Endothelial cell of umbilical vein (primary cell): ENCODE measurements at regions not wholly inside any gene's neighbourhood (a gene's known extent, or its start where the extent isn't known, plus 50 kb on each side); places are given as distances from the start of the nearest gene placed in this dataset.

Experiments
- BruUV-seq: library from RNA; stranded (reverse); fragments of 400-500 nt; replicated peaks from 2 replicates; lab custom pipeline; 2021; lab: Mats Ljungman, UMichigan
- CTCF ChIA-PET: fragments of 300-600, 350-600 bp; sonication (Branson Sonifier 250); formaldehyde crosslinking; loops from one replicate; lab custom pipeline; 2021; ENCODE audit warnings: antibody characterized with exemption, inconsistent platforms; lab: Charles Lee
- POLR2A ChIA-PET: fragments of 300-600, 350-600 bp; sonication (Branson Sonifier 250); formaldehyde crosslinking; loops from one replicate; lab custom pipeline; 2021; ENCODE audit warnings: antibody characterized with exemption, inconsistent platforms; lab: Charles Lee
- DNase-seq: peaks from one replicate; pipeline ENCODE4 v3.0.0-alpha.2; 2011; ENCODE audit warnings: low read depth, low spot score
- FAIRE-seq: peaks from 2 replicates; lab custom pipeline; 2011; peaks lifted over from hg19 to GRCh38; lab: Jason Lieb, UNC
- H2AFZ ChIP-seq: 2 replicates; pipeline ENCODE4 v1.6.0; 2012; ENCODE audit warnings: low read depth, low read length, control low read depth, inconsistent platforms
- H3K27ac ChIP-seq: 2 replicates; pipeline ENCODE4 v1.5.1; 2011; ENCODE audit warnings: low read depth, mild to moderate bottlenecking, control low read depth, low read length, moderate library complexity; ENCODE audit not compliant: insufficient read depth
- H3K27me3 ChIP-seq, 2 experiments: 2 replicates each; pipeline versions ENCODE4 v1.6.0 to v1.6.1; 2011; ENCODE audit warnings: low read length in 2 of 2, mixed read lengths in 1 of 2; ENCODE audit not compliant: control insufficient read depth in 2 of 2, insufficient read depth in 2 of 2
- H3K36me3 ChIP-seq, 2 experiments: 2 replicates in 1 of 2; 3 replicates in 1 of 2; pipeline ENCODE4 v1.5.1; 2011; ENCODE audit warnings: low read length in 2 of 2, mild to moderate bottlenecking in 1 of 2, moderate library complexity in 1 of 2; ENCODE audit not compliant: control insufficient read depth in 2 of 2, insufficient read depth in 2 of 2; ENCODE audit errors: extremely low read depth in 1 of 2
- H3K4me1 ChIP-seq: 3 replicates; pipeline ENCODE4 v1.5.1; 2011; ENCODE audit warnings: mild to moderate bottlenecking, low read length; ENCODE audit not compliant: control insufficient read depth, insufficient read depth; ENCODE audit errors: extremely low read depth
- H3K4me2 ChIP-seq: 2 replicates; pipeline ENCODE4 v1.6.1; 2011; ENCODE audit warnings: low read length, control low read depth, mixed read lengths; ENCODE audit not compliant: insufficient read depth
- H3K4me3 ChIP-seq, 3 experiments: fragments of 200-600 bp in 1 of 3; sonication (generic), shearing (Covaris generic) in 1 of 3; replicated peaks in 1 of 3; 2 replicates each; pipeline ENCODE4 v1.5.1; 2011 to 2016; ENCODE audit warnings: control low read depth in 3 of 3, low read length in 3 of 3, mild to moderate bottlenecking in 2 of 3, inconsistent platforms in 1 of 3, low read depth in 1 of 3, moderate library complexity in 1 of 3; ENCODE audit not compliant: insufficient read depth in 1 of 3
- H3K79me2 ChIP-seq: 2 replicates; pipeline ENCODE4 v1.6.0; 2012; ENCODE audit warnings: low read length, inconsistent platforms; ENCODE audit not compliant: control insufficient read depth, insufficient read depth
- H3K9ac ChIP-seq: replicated peaks from 2 replicates; pipeline ENCODE3; 2011; ENCODE audit warnings: low read length, control low read depth; ENCODE audit not compliant: insufficient read depth; ENCODE audit errors: extremely low read depth
- H3K9me1 ChIP-seq: replicated peaks from 3 replicates; pipeline ENCODE4 v1.6.0; 2011; ENCODE audit warnings: mild to moderate bottlenecking, low read length; ENCODE audit not compliant: control insufficient read depth, insufficient read depth; ENCODE audit errors: extremely low read depth
- H3K9me3 ChIP-seq: replicated peaks from 2 replicates; pipeline ENCODE4 v1.5.1; 2012; ENCODE audit warnings: low read length, inconsistent platforms; ENCODE audit not compliant: control insufficient read depth, insufficient read depth
- H4K20me1 ChIP-seq: replicated peaks from 2 replicates; pipeline ENCODE3; 2011; ENCODE audit warnings: mild to moderate bottlenecking, low read length; ENCODE audit not compliant: control insufficient read depth, insufficient read depth; ENCODE audit errors: extremely low read depth
- EZH2 ChIP-seq: IDR thresholded peaks from 2 replicates; pipeline ENCODE4 v1.6.1; 2012; ENCODE audit warnings: borderline replicate concordance, low read depth, mild to moderate bottlenecking, moderate library complexity, low read length, inconsistent platforms; ENCODE audit not compliant: severe bottlenecking
- FOS ChIP-seq: IDR thresholded peaks from 2 replicates; pipeline ENCODE4 v1.6.1; 2011; ENCODE audit warnings: mild to moderate bottlenecking, low read length, moderate library complexity, borderline replicate concordance; ENCODE audit not compliant: insufficient read depth
- GATA2 ChIP-seq: IDR thresholded peaks from 2 replicates; pipeline ENCODE4 v1.7.0; 2011; ENCODE audit warnings: low read depth, mild to moderate bottlenecking, moderate library complexity, mixed read lengths, low read length; ENCODE audit not compliant: insufficient read length, insufficient read depth
- JUN ChIP-seq: IDR thresholded peaks from 2 replicates; pipeline ENCODE4 v1.6.1; 2011; ENCODE audit warnings: borderline replicate concordance, low read depth; ENCODE audit not compliant: insufficient read length, insufficient read depth
- MYC ChIP-seq: IDR thresholded peaks from one replicate; pipeline ENCODE4 v1.6.1; 2011; ENCODE audit warnings: mild to moderate bottlenecking, low read depth, low read length
- POLR2A ChIP-seq: IDR thresholded peaks from 2 replicates; pipeline ENCODE4 v1.6.1; 2012; ENCODE audit warnings: low read depth, mild to moderate bottlenecking, control low read depth, low read length
- POLR2AphosphoS5 ChIP-seq: IDR thresholded peaks from 2 replicates; pipeline ENCODE4 v1.6.1; 2012; ENCODE audit warnings: low read depth, mild to moderate bottlenecking, control low read depth, low read length, moderate library complexity; ENCODE audit not compliant: insufficient read depth
- dilution Hi-C: fragments of 300-500 bp; cut with MboI; formaldehyde crosslinking; loops from one replicate; pipeline ENCODE4 v1.15.0; 2019; ENCODE audit warnings: low sequenced_read_pairs; ENCODE audit not compliant: extremely low pct_ligation_motif_present
- intact Hi-C: fragments of 100-400 bp; cut with micrococcal nuclease; formaldehyde crosslinking; loops from one replicate; pipeline ENCODE4 v1.10.0; 2022
- TF ChIP-seq, protein P1 (sequence below): IDR thresholded peaks from 2 replicates; pipeline ENCODE4 v1.6.1; 2011; ENCODE audit not compliant: insufficient read depth, insufficient read length
- TF ChIP-seq, protein P2 (sequence below), 2 donors: IDR thresholded peaks; 1 replicate in 1 of 2; 2 replicates in 1 of 2; pipeline ENCODE4 v1.5.1; 2011; ENCODE audit warnings: low read length in 2 of 2, mild to moderate bottlenecking in 2 of 2, moderate library complexity in 2 of 2, control low read depth in 1 of 2, inconsistent platforms in 1 of 2, low read depth in 1 of 2; ENCODE audit not compliant: insufficient read depth in 1 of 2; ENCODE audit errors: extremely low read depth in 1 of 2

DNA sequence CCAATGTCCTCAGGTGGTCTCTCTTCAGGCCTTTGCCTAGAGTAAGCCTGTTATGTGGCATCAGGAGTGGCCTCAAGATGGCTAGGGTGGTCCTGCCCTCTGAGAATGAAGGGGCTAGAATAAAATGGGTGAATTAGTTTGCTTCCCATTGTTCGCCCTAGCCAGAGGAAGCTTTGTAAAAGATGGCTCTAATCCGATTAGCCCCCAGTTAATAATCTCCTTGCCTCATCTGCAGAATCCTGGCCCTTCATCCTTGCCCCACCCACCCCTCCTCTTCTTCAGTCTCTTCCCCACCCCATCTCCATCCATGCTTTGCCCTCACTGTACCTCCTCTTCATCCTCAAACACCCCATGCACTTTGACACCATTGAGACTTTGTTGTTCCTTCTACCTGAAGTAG lies 57.4 kb upstream of the LGALSL start:
- intact Hi-C loops (no loop called here), dilution Hi-C loops (no loop called here)
- Histone ChIP-seq H2AFZ (no peak overlapping the region), H3K9me3 (no peaks in the 10 kb centered on the region), H3K36me3 (no peaks in the 10 kb centered on the region), H3K27ac (no peak overlapping the region), H3K9ac (no peak overlapping the region), H3K4me2 (no peak overlapping the region), H3K9me1 (no peaks in the 10 kb centered on the region), H3K27me3 (peaks cover 10 to 18% of the 10 kb centered on the region in 2 experiments), H3K4me1 (no peaks in the 10 kb centered on the region), H3K4me3 (no peak overlapping the region), H4K20me1 (no peaks in the 10 kb centered on the region), H3K79me2 (no peaks in the 10 kb centered on the region)
- BruUV-seq = no TSS peak
- ChIA-PET POLR2A (no interaction called here), CTCF (interaction anchor here (2.7 kb wide), 1 partner anchor 66 kb away, joined by 10 read pairs; no protein-coding TSS in a partner anchor)
- FAIRE-seq = no peak
- no peak for DNase-seq
- TF ChIP-seq, protein P1, sequence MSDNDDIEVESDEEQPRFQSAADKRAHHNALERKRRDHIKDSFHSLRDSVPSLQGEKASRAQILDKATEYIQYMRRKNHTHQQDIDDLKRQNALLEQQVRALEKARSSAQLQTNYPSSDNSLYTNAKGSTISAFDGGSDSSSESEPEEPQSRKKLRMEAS = no peak
- no peak for TF ChIP-seq EZH2
- TF ChIP-seq POLR2A = no peak
- no peak for TF ChIP-seq JUN
- no peak for TF ChIP-seq GATA2
- TF ChIP-seq, protein P2, sequence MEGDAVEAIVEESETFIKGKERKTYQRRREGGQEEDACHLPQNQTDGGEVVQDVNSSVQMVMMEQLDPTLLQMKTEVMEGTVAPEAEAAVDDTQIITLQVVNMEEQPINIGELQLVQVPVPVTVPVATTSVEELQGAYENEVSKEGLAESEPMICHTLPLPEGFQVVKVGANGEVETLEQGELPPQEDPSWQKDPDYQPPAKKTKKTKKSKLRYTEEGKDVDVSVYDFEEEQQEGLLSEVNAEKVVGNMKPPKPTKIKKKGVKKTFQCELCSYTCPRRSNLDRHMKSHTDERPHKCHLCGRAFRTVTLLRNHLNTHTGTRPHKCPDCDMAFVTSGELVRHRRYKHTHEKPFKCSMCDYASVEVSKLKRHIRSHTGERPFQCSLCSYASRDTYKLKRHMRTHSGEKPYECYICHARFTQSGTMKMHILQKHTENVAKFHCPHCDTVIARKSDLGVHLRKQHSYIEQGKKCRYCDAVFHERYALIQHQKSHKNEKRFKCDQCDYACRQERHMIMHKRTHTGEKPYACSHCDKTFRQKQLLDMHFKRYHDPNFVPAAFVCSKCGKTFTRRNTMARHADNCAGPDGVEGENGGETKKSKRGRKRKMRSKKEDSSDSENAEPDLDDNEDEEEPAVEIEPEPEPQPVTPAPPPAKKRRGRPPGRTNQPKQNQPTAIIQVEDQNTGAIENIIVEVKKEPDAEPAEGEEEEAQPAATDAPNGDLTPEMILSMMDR (IDR thresholded peaks at IDR 0.05; ENCODE audit: extremely low read depth in 1 of 2, insufficient read depth in 1 of 2, low read depth in 1 of 2, low read length in 2 of 2) = no peak
- no peak for TF ChIP-seq FOS
- TF ChIP-seq MYC = no peak
- no peak for TF ChIP-seq POLR2AphosphoS5
